HG03432 (cell line): ENCODE measurements at regions not wholly inside any gene's neighbourhood (a gene's known extent, or its start where the extent isn't known, plus 50 kb on each side); places are given as distances from the start of the nearest gene placed in this dataset.

Experiments
- ATAC-seq: cut with Tn5 transposase; IDR thresholded peaks from one replicate; pipeline ENCODE4 v1.9.1; 2021; ENCODE audit warnings: mild to moderate bottlenecking, moderate library complexity; ENCODE audit not compliant: unreplicated experiment

GRCh38 chr11:111444040-111444439 lies 65.0 kb upstream of the POU2AF1 start:
- ATAC-seq, result no peak

- no peak for ATAC-seq
Observed at GRCh38 chr11:111443640-111444039, 64.6 kb upstream of the POU2AF1 start.

GRCh38 chr11:111443032-111443431 lies 64.0 kb upstream of the POU2AF1 start:
- ATAC-seq, result no peak

DNA sequence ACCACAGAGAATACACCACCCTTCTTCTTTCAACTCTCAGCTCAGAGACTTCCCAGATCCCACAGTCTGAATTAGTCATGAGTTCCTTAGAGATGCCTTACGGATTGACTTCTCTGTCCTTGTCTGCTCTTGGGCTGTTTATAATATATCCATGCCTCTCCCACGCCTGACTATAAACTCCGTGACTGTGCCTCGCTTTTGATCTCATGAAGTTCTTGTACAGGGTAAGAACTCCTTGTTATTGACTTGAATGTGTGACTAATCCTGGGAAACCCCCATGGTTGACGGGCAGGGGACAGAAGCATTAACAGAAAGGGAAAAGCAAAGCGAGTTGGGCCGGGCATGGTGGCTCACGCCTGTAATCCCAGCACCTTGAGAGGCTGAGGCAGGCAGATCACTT lies 62.4 kb upstream of the POU2AF1 start:
- no peak for ATAC-seq

DNA sequence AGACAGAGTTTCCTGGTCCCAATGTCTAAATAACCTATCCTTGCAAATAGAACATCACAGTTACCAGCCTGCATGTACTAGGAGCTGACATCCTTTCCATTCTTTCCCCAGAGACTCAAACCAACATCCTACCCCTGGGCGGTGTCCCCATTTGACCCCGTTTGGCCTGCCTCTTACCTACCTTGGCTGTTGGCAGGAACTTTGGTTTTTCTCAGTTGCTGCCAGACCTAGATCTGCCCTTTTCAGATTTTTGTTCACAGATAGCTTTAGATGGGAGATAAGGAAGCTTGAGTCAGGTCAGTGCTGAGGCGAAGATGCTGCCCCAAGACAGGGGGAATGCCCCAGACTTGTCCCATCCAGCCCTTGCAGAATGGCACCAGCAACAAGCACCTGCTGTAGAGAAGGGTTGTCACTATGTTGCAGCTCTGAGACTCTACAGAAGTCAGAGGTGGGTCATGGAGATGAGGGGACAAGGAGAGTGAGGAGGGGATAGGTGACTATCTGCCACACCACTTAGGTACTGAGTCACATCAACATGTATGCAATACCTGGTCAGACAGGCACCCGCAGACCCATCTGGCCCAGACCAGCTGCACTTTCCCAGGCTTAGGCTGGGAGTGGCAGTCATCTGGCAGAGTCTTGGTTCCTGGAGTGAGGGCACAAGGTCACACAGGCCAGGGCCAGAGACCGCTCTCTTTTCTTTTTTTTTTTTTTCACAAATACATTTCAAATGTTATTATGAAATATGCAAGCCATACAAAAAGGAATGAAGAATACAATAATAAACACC lies 61.5 kb upstream of the POU2AF1 start:
- no peak for ATAC-seq

GRCh38 chr11:111439901-111440300 lies 60.8 kb upstream of the POU2AF1 start:
- no peak for ATAC-seq

GRCh38 chr11:111438846-111439520 lies 59.9 kb upstream of the POU2AF1 start:
- ATAC-seq, result peak; percentile 32

DNA sequence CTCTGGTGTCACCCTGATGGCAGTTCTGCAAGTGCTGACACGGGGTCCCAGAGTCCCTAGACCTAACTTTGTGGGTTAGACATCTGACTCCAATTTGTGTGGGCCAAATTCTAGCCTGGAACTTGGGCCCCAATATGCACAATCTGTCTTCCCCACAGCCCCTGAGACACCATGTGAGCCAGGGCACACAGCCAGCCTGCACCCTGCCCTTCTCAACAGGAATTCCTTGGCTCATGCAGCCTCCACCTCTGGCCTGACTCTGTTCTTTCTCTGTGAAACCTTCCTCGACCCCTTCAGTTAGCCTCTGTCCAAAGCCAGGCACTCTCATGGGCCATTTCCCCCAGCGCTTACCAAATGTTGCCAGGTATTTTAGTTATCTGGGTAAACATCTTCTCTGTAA lies 59.1 kb upstream of the POU2AF1 start:
- ATAC-seq, result no peak

GRCh38 chr11:111435046-111435698 lies 56.1 kb upstream of the POU2AF1 start:
- no peak for ATAC-seq

GRCh38 chr11:111429066-111429506 lies 50.0 kb upstream of the POU2AF1 start:
- ATAC-seq, result peak; percentile 82
